Ishikawa (cell line): ENCODE measurements at regions not wholly inside any gene's neighbourhood (a gene's known extent, or its start where the extent isn't known, plus 50 kb on each side); places are given as distances from the start of the nearest gene placed in this dataset.

Source experiments
- CREB1 ChIP-seq: IDR thresholded peaks from 2 replicates; pipeline ENCODE4 v1.6.1; 2012; ENCODE audit warnings: low read depth
- FOXM1 ChIP-seq: IDR thresholded peaks from 2 replicates; pipeline ENCODE4 v1.6.1; 2012; ENCODE audit warnings: low read depth, borderline replicate concordance
- MAX ChIP-seq: IDR thresholded peaks from 2 replicates; pipeline ENCODE4 v1.6.1; 2012
- NFIC ChIP-seq: IDR thresholded peaks from 2 replicates; pipeline ENCODE4 v1.6.1; 2012
- RAD21 ChIP-seq: IDR thresholded peaks from 2 replicates; pipeline ENCODE4 v1.6.1; 2012; ENCODE audit warnings: low read depth
- REST ChIP-seq: IDR thresholded peaks from 2 replicates; pipeline ENCODE4 v1.6.1; 2012; ENCODE audit warnings: low read depth, mild to moderate bottlenecking
- TAF1 ChIP-seq: IDR thresholded peaks from 2 replicates; pipeline ENCODE4 v1.6.1; 2012; ENCODE audit warnings: low read depth, mild to moderate bottlenecking
- USF1 ChIP-seq: IDR thresholded peaks from 2 replicates; pipeline ENCODE4 v1.6.1; 2012
- YY1 ChIP-seq: IDR thresholded peaks from 2 replicates; pipeline ENCODE4 v1.6.1; 2012; ENCODE audit warnings: low read depth

GRCh38 chr11:97557399-97557798 lies 1167.6 kb downstream of the JRKL start:
- TF ChIP-seq YY1 (no peak), TAF1 (no peak), REST (no peak), FOXM1 (no peak), USF1 (no peak), NFIC (no peak), RAD21 (no peak; the same call in 1 of the 2 replicates), MAX (no peak), CREB1 (no peak)
